GM12878 (cell line): ENCODE measurements at regions not wholly inside any gene's neighbourhood (a gene's known extent, or its start where the extent isn't known, plus 50 kb on each side); places are given as distances from the start of the nearest gene placed in this dataset.

Experiments
- ASH2L ChIP-seq: fragments of 300-600, 200-600 bp; sonication (generic); IDR thresholded peaks from 2 replicates; pipeline ENCODE4 v1.6.1; 2017; ENCODE audit warnings: low read depth, mild to moderate bottlenecking, borderline replicate concordance
- CBX3 ChIP-seq: fragments of 200-600 bp; sonication (generic); IDR thresholded peaks from 2 replicates; pipeline ENCODE4 v1.6.1; 2016; ENCODE audit warnings: low read depth, borderline replicate concordance
- IRF4 ChIP-seq: IDR thresholded peaks from 2 replicates; pipeline ENCODE4 v1.6.1; 2011; ENCODE audit warnings: low read depth, low read length
- JUNB ChIP-seq: IDR thresholded peaks from 2 replicates; pipeline ENCODE4 v1.6.1; 2016; ENCODE audit warnings: antibody characterized with exemption, mild to moderate bottlenecking
- LARP7 ChIP-seq: fragments of 450-650 bp; IDR thresholded peaks from 2 replicates; pipeline ENCODE4 v1.6.1; 2017; ENCODE audit warnings: mild to moderate bottlenecking
- PAX8 ChIP-seq: fragments of 450-650 bp; IDR thresholded peaks from 2 replicates; pipeline ENCODE4 v1.6.1; 2017; ENCODE audit warnings: mild to moderate bottlenecking, moderate library complexity
- RAD21 ChIP-seq: IDR thresholded peaks from 2 replicates; pipeline ENCODE4 v1.6.1; 2011; ENCODE audit warnings: mild to moderate bottlenecking, low read depth, low read length, moderate library complexity; ENCODE audit not compliant: insufficient read depth
- STAT3 ChIP-seq: IDR thresholded peaks from 2 replicates; pipeline ENCODE4 v1.6.1; 2011; ENCODE audit warnings: low read depth, low read length, improper control_type of control experiment
- TAF1 ChIP-seq: IDR thresholded peaks from 2 replicates; pipeline ENCODE4 v1.6.1; 2011; ENCODE audit warnings: mild to moderate bottlenecking, low read depth, low read length, borderline replicate concordance
- TF ChIP-seq, protein P1 (sequence below): IDR thresholded peaks from 2 replicates; pipeline ENCODE4 v1.6.1; 2012; ENCODE audit warnings: improper control_type of control experiment, low read depth, low read length; ENCODE audit not compliant: insufficient replicate concordance
- TF ChIP-seq, protein P2 (sequence below): fragments of 450-650 bp; IDR thresholded peaks from 2 replicates; pipeline ENCODE4 v1.6.1; 2017; ENCODE audit warnings: mild to moderate bottlenecking

DNA sequence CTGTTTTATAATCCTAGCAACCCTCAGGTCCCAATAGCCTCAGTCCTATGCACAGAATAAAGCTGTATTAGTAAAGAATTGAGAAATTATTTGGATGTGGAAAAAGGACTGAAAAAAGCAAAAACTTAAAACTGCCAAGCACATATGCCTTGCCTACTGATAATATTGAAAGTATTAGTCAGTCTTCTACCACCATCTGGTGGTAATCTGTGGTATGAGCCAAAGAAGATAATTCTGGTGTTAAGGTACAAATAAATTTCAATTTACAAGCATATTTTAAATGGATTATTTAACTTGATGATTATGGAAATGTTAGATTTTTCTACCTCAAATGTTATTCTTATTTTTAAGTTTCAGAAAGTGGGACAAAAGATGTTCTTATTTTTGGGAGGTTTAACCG lies 460.3 kb upstream of the KLHL1 start (continued):
- TF ChIP-seq, protein P1, sequence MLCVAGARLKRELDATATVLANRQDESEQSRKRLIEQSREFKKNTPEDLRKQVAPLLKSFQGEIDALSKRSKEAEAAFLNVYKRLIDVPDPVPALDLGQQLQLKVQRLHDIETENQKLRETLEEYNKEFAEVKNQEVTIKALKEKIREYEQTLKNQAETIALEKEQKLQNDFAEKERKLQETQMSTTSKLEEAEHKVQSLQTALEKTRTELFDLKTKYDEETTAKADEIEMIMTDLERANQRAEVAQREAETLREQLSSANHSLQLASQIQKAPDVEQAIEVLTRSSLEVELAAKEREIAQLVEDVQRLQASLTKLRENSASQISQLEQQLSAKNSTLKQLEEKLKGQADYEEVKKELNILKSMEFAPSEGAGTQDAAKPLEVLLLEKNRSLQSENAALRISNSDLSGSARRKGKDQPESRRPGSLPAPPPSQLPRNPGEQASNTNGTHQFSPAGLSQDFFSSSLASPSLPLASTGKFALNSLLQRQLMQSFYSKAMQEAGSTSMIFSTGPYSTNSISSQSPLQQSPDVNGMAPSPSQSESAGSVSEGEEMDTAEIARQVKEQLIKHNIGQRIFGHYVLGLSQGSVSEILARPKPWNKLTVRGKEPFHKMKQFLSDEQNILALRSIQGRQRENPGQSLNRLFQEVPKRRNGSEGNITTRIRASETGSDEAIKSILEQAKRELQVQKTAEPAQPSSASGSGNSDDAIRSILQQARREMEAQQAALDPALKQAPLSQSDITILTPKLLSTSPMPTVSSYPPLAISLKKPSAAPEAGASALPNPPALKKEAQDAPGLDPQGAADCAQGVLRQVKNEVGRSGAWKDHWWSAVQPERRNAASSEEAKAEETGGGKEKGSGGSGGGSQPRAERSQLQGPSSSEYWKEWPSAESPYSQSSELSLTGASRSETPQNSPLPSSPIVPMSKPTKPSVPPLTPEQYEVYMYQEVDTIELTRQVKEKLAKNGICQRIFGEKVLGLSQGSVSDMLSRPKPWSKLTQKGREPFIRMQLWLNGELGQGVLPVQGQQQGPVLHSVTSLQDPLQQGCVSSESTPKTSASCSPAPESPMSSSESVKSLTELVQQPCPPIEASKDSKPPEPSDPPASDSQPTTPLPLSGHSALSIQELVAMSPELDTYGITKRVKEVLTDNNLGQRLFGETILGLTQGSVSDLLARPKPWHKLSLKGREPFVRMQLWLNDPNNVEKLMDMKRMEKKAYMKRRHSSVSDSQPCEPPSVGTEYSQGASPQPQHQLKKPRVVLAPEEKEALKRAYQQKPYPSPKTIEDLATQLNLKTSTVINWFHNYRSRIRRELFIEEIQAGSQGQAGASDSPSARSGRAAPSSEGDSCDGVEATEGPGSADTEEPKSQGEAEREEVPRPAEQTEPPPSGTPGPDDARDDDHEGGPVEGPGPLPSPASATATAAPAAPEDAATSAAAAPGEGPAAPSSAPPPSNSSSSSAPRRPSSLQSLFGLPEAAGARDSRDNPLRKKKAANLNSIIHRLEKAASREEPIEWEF: no peak
- TF ChIP-seq CBX3: no peak
- TF ChIP-seq RAD21: peak; percentile 82
- no peak for TF ChIP-seq IRF4
- TF ChIP-seq LARP7: no peak
- no peak for TF ChIP-seq STAT3
- TF ChIP-seq, protein P2, sequence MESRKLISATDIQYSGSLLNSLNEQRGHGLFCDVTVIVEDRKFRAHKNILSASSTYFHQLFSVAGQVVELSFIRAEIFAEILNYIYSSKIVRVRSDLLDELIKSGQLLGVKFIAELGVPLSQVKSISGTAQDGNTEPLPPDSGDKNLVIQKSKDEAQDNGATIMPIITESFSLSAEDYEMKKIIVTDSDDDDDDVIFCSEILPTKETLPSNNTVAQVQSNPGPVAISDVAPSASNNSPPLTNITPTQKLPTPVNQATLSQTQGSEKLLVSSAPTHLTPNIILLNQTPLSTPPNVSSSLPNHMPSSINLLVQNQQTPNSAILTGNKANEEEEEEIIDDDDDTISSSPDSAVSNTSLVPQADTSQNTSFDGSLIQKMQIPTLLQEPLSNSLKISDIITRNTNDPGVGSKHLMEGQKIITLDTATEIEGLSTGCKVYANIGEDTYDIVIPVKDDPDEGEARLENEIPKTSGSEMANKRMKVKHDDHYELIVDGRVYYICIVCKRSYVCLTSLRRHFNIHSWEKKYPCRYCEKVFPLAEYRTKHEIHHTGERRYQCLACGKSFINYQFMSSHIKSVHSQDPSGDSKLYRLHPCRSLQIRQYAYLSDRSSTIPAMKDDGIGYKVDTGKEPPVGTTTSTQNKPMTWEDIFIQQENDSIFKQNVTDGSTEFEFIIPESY: no peak
- no peak for TF ChIP-seq TAF1
- TF ChIP-seq ASH2L: no peak
- no peak for TF ChIP-seq PAX8
- no peak for TF ChIP-seq JUNB
